Keratinocyte (primary cell): ENCODE measurements at regions not wholly inside any gene's neighbourhood (a gene's known extent, or its start where the extent isn't known, plus 50 kb on each side); places are given as distances from the start of the nearest gene placed in this dataset.

Experiments
- DNase-seq: peaks from one replicate; pipeline ENCODE4 v3.0.0-alpha.2; 2011; ENCODE audit warnings: low read depth, missing footprints, low spot score
- FAIRE-seq: peaks from 2 replicates; lab custom pipeline; 2011; peaks lifted over from hg19 to GRCh38; lab: Jason Lieb, UNC
- H2AFZ ChIP-seq: 2 replicates; pipeline ENCODE4 v1.6.0; 2012; ENCODE audit warnings: low read length, control low read depth, inconsistent platforms; ENCODE audit not compliant: control insufficient read depth
- H3K27ac ChIP-seq: 2 replicates; pipeline ENCODE4 v1.5.1; 2011; ENCODE audit warnings: low read length; ENCODE audit not compliant: control insufficient read depth, insufficient read depth
- H3K27me3 ChIP-seq: 3 replicates; pipeline ENCODE4 v1.6.0; 2011; ENCODE audit warnings: low read length; ENCODE audit not compliant: control insufficient read depth, insufficient read depth; ENCODE audit errors: extremely low read depth
- H3K36me3 ChIP-seq, 2 experiments: 2 replicates in 1 of 2; 3 replicates in 1 of 2; pipeline ENCODE4 v1.5.1; 2011; ENCODE audit warnings: low read length in 2 of 2, mild to moderate bottlenecking in 1 of 2; ENCODE audit not compliant: control insufficient read depth in 2 of 2, insufficient read depth in 2 of 2; ENCODE audit errors: extremely low read depth in 1 of 2
- H3K4me1 ChIP-seq: 3 replicates; pipeline ENCODE4 v1.5.1; 2011; ENCODE audit warnings: low read length; ENCODE audit not compliant: control insufficient read depth, insufficient read depth; ENCODE audit errors: extremely low read depth
- H3K4me2 ChIP-seq: 3 replicates; pipeline ENCODE4 v1.6.0; 2011; ENCODE audit warnings: low read depth, low read length; ENCODE audit not compliant: control insufficient read depth, insufficient read depth; ENCODE audit errors: extremely low read depth
- H3K4me3 ChIP-seq, 3 experiments: fragments of 200-600 bp in 1 of 3; sonication (generic) in 1 of 3; 2 replicates in 2 of 3; 3 replicates in 1 of 3; pipeline ENCODE4 v1.5.1; 2011 to 2016; ENCODE audit warnings: low read length in 3 of 3, mild to moderate bottlenecking in 3 of 3, control low read depth in 2 of 3, inconsistent platforms in 1 of 3, low read depth in 1 of 3, mixed read lengths in 1 of 3, mixed run types in 1 of 3, moderate library complexity in 1 of 3; ENCODE audit not compliant: control insufficient read depth in 2 of 3, insufficient read depth in 2 of 3; ENCODE audit errors: extremely low read depth in 1 of 3
- H3K79me2 ChIP-seq: 2 replicates; pipeline ENCODE4 v1.6.0; 2012; ENCODE audit warnings: low read length; ENCODE audit not compliant: control insufficient read depth, insufficient read depth
- H3K9ac ChIP-seq: 3 replicates; pipeline ENCODE4 v1.6.0; 2011; ENCODE audit warnings: low read length; ENCODE audit not compliant: control insufficient read depth, insufficient read depth; ENCODE audit errors: extremely low read depth
- H3K9me1 ChIP-seq: 3 replicates; pipeline ENCODE4 v1.6.0; 2011; ENCODE audit warnings: low read length; ENCODE audit not compliant: control insufficient read depth, insufficient read depth; ENCODE audit errors: extremely low read depth
- H3K9me3 ChIP-seq: 2 replicates; pipeline ENCODE4 v1.5.1; 2012; ENCODE audit warnings: low read depth, low read length; ENCODE audit not compliant: control insufficient read depth
- H4K20me1 ChIP-seq: 3 replicates; pipeline ENCODE4 v1.6.0; 2011; ENCODE audit warnings: low read length; ENCODE audit not compliant: control insufficient read depth, insufficient read depth; ENCODE audit errors: extremely low read depth
- CTCF ChIP-seq, 3 experiments: IDR thresholded peaks in 1 of 3; conservative IDR thresholded peaks in 1 of 3; optimal IDR thresholded peaks in 1 of 3; 2 replicates in 2 of 3; 3 replicates in 1 of 3; pipeline versions ENCODE3 to v1.5.1; 2011; ENCODE audit warnings: low read length in 3 of 3, mild to moderate bottlenecking in 3 of 3, moderate library complexity in 2 of 3, control low read depth in 1 of 3, inconsistent platforms in 1 of 3; ENCODE audit not compliant: insufficient read depth in 2 of 3; ENCODE audit errors: extremely low read depth in 1 of 3
- EZH2 ChIP-seq: IDR thresholded peaks from one replicate; pipeline ENCODE4 v1.6.1; 2012; ENCODE audit warnings: inconsistent platforms, mild to moderate bottlenecking, low read length, moderate library complexity
- dilution Hi-C: fragments of 300-500 bp; cut with MboI; formaldehyde crosslinking; loops from one replicate; pipeline ENCODE4 v1.7.0; 2020; ENCODE audit warnings: low sequenced_read_pairs; ENCODE audit not compliant: extremely low pct_ligation_motif_present

- H3K4me3 ChIP-seq = no peak overlapping the region
- H3K9ac ChIP-seq = no peak overlapping the region
- dilution Hi-C loops = no loop called here
Observed at GRCh38 chr3:154522036-154522602, 92.1 kb upstream of the GPR149 start.

GRCh38 chr3:154517404-154517803 is 87.4 kb upstream of the GPR149 start:
- DNase-seq (no peak), FAIRE-seq (no peak)
- no peaks in the 10 kb centered on the region for H3K79me2 ChIP-seq
- dilution Hi-C loops = no loop called here
- H3K4me2 ChIP-seq = no peak overlapping the region
- H3K4me1 ChIP-seq = no peaks in the 10 kb centered on the region
- H3K36me3 ChIP-seq = no peaks in the 10 kb centered on the region
- no peak overlapping the region for H3K4me3 ChIP-seq
- TF ChIP-seq EZH2 (no peak), CTCF (optimal IDR thresholded peaks at IDR 0.05 in 1 of 3, IDR thresholded peaks at IDR 0.05 in 1 of 3, conservative IDR thresholded peaks at IDR 0.05 in 1 of 3; ENCODE audit: extremely low read depth in 1 of 3, insufficient read depth in 2 of 3, low read length in 3 of 3) (no peak)
- H3K9me3 ChIP-seq = no peaks in the 10 kb centered on the region
- H3K9ac ChIP-seq = no peak overlapping the region
- H2AFZ ChIP-seq = no peak overlapping the region
- H3K27me3 ChIP-seq = no peaks in the 10 kb centered on the region
- no peak overlapping the region for H3K27ac ChIP-seq
- H3K9me1 ChIP-seq = no peaks in the 10 kb centered on the region
- H4K20me1 ChIP-seq = no peaks in the 10 kb centered on the region

More at GRCh38 chr3:154522036-154522602, 92.1 kb upstream of the GPR149 start:
- H3K79me2 ChIP-seq = no peaks in the 10 kb centered on the region
- no peaks in the 10 kb centered on the region for H3K4me1 ChIP-seq
- no peak overlapping the region for H3K27ac ChIP-seq
- no peaks in the 10 kb centered on the region for H3K36me3 ChIP-seq
- DNase-seq (no peak), FAIRE-seq (no peak)
- TF ChIP-seq EZH2 (no peak), CTCF (optimal IDR thresholded peaks at IDR 0.05 in 1 of 3, IDR thresholded peaks at IDR 0.05 in 1 of 3, conservative IDR thresholded peaks at IDR 0.05 in 1 of 3; ENCODE audit: extremely low read depth in 1 of 3, insufficient read depth in 2 of 3, low read length in 3 of 3) (no peak)
- H3K27me3 ChIP-seq = peaks cover 5% of the 10 kb centered on the region
- H4K20me1 ChIP-seq = no peaks in the 10 kb centered on the region
- no peaks in the 10 kb centered on the region for H3K9me1 ChIP-seq
- no peak overlapping the region for H2AFZ ChIP-seq
- no peaks in the 10 kb centered on the region for H3K9me3 ChIP-seq
- H3K4me2 ChIP-seq = no peak overlapping the region
